Mucosa of stomach (tissue), 1 donor: ENCODE measurements at regions not wholly inside any gene's neighbourhood (a gene's known extent, or its start where the extent isn't known, plus 50 kb on each side); places are given as distances from the start of the nearest gene placed in this dataset.
"Not testable (repeated sequence)": the region's sequence is repeated elsewhere in the genome, so short reads cannot be mapped to it uniquely, and the experiment has no call there.

Experiments used
- H3K27me3 ChIP-seq: one replicate; pipeline ENCODE4 v1.7.0; 2013; ENCODE audit warnings: mild to moderate bottlenecking, low read length; ENCODE audit not compliant: control insufficient read depth, insufficient read depth
- H3K36me3 ChIP-seq: one replicate; pipeline ENCODE4 v1.7.0; 2013; ENCODE audit warnings: low read length; ENCODE audit not compliant: control insufficient read depth, insufficient read depth
- H3K4me1 ChIP-seq: one replicate; pipeline ENCODE4 v1.7.0; 2013; ENCODE audit warnings: mild to moderate bottlenecking, low read length; ENCODE audit not compliant: control insufficient read depth, insufficient read depth
- H3K4me3 ChIP-seq: one replicate; pipeline ENCODE4 v1.7.0; 2013; ENCODE audit warnings: low read length
- H3K9ac ChIP-seq: one replicate; pipeline ENCODE4 v1.7.0; 2013; ENCODE audit warnings: mild to moderate bottlenecking, low read length, moderate library complexity
- H3K9me3 ChIP-seq: one replicate; pipeline ENCODE4 v1.7.0; 2013; ENCODE audit warnings: mild to moderate bottlenecking, low read length, moderate library complexity; ENCODE audit not compliant: control insufficient read depth
- donor health status: Pancreatic carcinoma.

DNA sequence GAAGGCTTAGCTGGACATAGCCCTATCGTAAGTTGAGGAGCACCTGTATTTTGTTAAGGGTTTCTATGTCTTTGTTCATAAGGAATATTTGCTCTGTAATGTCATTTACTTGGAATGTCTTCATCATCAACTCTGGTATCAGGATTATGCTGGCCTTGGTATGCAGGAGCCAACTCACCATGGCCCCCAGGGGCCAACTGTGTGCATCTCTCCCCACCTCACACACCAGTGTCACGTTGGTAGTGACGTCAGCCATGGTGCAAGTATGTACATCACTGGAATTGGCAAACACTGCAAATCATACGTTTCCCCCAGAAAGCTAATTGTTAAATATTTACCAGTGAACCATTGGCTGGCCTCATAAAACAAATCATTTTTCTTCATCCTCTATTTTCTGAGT lies 70.8 kb downstream of the YTHDF1 start:
- Histone ChIP-seq H3K9me3 (no peaks in the 10 kb centered on the region), H3K27me3 (no peaks in the 10 kb centered on the region), H3K4me3 (no peak overlapping the region), H3K9ac (no peak overlapping the region), H3K4me1 (no peaks in the 10 kb centered on the region), H3K36me3 (no peaks in the 10 kb centered on the region)

DNA sequence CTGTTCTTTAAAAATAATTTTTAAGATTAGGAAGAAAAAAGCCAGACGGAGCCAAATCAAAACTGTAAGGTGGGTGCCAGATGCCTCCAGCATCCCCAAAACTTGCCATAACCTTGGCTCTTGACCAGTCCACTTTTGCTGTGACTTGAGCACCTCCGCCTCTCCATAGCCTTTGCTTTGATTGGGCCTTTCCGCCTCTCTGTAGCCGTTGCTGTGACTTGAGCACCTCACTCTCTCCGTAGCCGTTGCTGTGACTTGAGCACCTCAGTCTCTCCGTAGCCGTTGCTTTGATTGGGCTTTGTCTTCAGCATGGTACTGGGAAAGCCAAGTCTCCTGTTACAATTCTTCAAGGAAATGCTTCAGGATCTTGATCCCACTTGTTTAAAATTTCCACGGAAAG lies 73.0 kb downstream of the YTHDF1 start:
- Histone ChIP-seq H3K4me1 (no peaks in the 10 kb centered on the region), H3K4me3 (no peak overlapping the region), H3K9ac (no peak overlapping the region), H3K9me3 (no peaks in the 10 kb centered on the region), H3K36me3 (no peaks in the 10 kb centered on the region), H3K27me3 (peaks cover 2% of the 10 kb centered on the region)

DNA sequence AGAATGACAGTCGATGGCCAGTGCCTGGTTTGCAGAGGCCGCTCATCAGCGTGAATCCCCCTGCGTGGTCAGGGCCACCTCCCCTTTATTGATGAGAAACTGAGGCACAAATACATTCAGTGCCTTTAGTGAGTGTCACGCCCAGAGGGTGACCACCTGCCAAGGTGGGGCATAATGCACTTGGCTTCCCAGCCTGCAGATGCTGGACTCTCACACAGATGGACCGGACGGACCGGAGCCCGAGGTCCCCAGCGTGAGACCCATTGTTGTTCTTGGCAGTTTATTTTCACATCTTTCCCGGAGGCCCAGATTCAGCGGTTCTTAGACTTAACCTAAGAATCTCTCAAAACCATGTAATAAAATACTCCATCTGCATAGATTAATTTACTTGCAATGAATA lies 74.4 kb downstream of the YTHDF1 start:
- peaks cover 4% of the 10 kb centered on the region for H3K27me3 ChIP-seq
- H3K9ac ChIP-seq: no peak overlapping the region
- H3K9me3 ChIP-seq: no peaks in the 10 kb centered on the region
- no peaks in the 10 kb centered on the region for H3K36me3 ChIP-seq
- no peaks in the 10 kb centered on the region for H3K4me1 ChIP-seq
- no peak overlapping the region for H3K4me3 ChIP-seq

- Histone ChIP-seq H3K36me3 (no peaks in the 10 kb centered on the region), H3K4me1 (no peaks in the 10 kb centered on the region), H3K4me3 (no peak overlapping the region), H3K9ac (no peak overlapping the region), H3K27me3 (peaks cover 4% of the 10 kb centered on the region), H3K9me3 (no peaks in the 10 kb centered on the region)
These were observed 75.2 kb downstream of the YTHDF1 start for GRCh38 chr20:63140514-63141433.

DNA sequence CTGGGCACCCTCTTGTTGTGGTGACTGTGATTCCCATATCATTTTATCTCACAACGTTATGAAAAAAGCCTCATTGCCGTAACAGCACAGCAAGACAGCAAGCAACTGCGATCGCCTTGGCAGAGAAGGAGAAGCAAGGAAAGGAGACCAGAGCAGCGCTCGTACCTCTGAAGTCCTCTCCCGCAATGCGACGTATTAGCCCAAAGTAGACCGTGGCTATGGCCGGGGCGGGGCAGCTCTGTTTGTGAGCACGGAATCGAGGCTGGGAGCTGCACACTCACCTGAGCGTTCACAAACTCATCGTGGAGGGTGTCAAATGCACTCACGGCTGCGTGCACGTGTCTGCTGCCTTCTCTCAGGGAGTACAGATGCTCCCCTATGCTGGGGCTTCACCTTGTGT lies 76.1 kb downstream of the YTHDF1 start:
- Histone ChIP-seq H3K9me3 (no peaks in the 10 kb centered on the region), H3K9ac (no peak overlapping the region), H3K4me3 (no peak overlapping the region), H3K4me1 (no peaks in the 10 kb centered on the region), H3K36me3 (no peaks in the 10 kb centered on the region), H3K27me3 (peaks cover 4% of the 10 kb centered on the region)

GRCh38 chr20:63139356-63139755 lies 76.6 kb downstream of the YTHDF1 start:
- no peaks in the 10 kb centered on the region for H3K4me1 ChIP-seq
- no peak overlapping the region for H3K4me3 ChIP-seq
- no peak overlapping the region for H3K9ac ChIP-seq
- H3K36me3 ChIP-seq: no peaks in the 10 kb centered on the region
- no peaks in the 10 kb centered on the region for H3K9me3 ChIP-seq
- H3K27me3 ChIP-seq: peaks cover 4% of the 10 kb centered on the region

DNA sequence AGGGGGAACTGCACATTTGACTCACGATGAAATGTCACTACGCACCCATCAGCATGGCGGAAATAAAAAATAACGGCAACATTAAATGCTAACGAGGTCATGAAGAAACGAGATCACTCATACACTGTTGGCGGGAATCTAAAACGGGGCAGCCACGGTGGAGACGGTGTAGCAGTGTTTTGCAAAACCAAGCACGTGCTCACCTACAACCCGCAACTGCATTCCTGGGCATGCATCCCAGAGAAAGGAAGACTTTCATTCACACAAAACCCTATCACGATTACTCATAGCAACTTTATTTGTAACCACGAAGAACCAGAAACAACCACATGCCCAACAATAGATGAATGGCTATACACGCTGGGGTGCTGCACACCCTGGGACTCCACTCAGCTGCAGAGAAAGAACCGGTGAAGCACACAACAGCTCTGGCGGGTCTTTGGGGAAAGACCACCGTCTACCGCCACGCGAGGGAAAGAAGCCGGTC lies 77.0 kb downstream of the YTHDF1 start:
- H3K27me3 ChIP-seq: peaks cover 4% of the 10 kb centered on the region
- no peaks in the 10 kb centered on the region for H3K36me3 ChIP-seq
- no peaks in the 10 kb centered on the region for H3K4me1 ChIP-seq
- no peak overlapping the region for H3K9ac ChIP-seq
- H3K4me3 ChIP-seq: no peak overlapping the region
- H3K9me3 ChIP-seq: no peaks in the 10 kb centered on the region

DNA sequence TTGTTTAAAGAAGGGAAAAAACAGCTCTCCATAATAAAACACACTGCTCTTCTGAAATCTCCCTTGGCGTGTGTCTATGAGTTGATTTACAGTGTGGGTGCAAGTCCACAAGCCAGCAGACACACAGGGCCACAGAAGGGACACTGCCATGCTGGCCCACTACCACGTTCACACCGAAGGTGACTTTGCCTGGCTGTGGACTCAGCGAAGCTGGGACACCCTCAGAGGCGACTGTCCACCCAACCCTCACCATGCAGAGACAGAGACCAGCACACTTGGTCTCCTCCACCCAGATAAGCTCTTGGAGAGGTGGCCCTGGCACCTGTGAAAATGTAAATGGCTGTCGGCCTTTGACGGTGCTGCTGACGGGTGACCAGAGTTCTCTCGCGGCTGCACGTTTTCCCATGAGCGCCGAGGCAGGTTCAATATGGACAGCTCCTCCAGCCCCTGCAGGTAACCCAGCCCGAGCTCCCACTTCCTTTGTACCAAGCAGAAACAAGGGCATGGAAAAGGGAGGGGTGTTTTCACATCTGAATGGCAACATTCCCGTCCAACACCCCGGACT lies 78.0 kb downstream of the YTHDF1 start:
- Histone ChIP-seq H3K9ac (no peak overlapping the region), H3K9me3 (no peaks in the 10 kb centered on the region)

DNA sequence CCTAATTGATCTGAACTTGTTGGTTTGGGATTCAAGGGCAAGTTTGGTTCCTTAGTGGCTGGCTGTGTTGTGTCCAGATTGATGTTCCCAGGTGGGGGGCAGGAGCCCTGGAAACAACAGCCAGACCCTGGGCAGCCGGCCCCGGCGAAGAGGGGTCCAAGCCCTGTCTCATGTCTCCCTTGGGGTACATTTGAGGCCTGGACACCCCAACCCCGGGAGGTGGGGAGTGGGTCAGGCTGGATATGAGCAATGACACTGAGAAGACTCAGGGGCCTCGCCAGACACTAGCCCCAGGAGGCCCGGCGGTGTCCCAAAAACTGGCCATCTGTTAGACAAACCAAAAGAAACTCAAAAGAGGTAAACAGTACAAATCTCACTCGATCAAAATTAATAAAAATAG lies 79.6 kb downstream of the YTHDF1 start:
- H3K4me1 ChIP-seq: no peaks in the 10 kb centered on the region
- peaks cover 9% of the 10 kb centered on the region for H3K27me3 ChIP-seq
- no peaks in the 10 kb centered on the region for H3K9me3 ChIP-seq
- H3K4me3 ChIP-seq: no peak overlapping the region
- H3K9ac ChIP-seq: no peak overlapping the region
- H3K36me3 ChIP-seq: no peaks in the 10 kb centered on the region

More for the DNA sequence above, 78.0 kb downstream of the YTHDF1 start:
- Histone ChIP-seq H3K27me3 (peaks cover 7% of the 10 kb centered on the region), H3K36me3 (no peaks in the 10 kb centered on the region), H3K4me3 (no peak overlapping the region), H3K4me1 (no peaks in the 10 kb centered on the region)

DNA sequence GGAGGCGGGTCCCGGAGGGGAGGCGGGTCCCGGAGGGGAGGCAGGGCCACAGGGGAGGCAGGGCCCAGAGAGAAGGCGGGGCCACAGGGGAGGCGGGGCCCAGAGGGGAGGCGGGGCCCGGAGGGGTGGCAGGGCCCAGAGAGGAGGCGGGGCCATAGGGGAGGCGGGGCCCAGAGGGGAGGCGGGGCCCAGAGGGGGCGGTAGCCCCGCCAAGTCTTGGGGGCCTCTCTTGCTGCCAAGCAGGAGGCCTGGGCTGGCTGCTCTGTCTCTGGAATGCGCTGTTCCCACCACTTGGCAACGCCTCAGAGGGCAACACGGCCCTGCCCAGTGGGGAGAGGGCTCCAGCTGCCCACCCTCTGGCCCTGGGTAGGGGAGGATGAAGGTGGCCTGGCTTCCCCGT lies 80.5 kb downstream of the YTHDF1 start:
- no peak overlapping the region for H3K9ac ChIP-seq
- H3K27me3 ChIP-seq: peaks cover 16% of the 10 kb centered on the region
- H3K36me3 ChIP-seq: no peaks in the 10 kb centered on the region
- no peaks in the 10 kb centered on the region for H3K9me3 ChIP-seq
- no peaks in the 10 kb centered on the region for H3K4me1 ChIP-seq
- no peak overlapping the region for H3K4me3 ChIP-seq

DNA sequence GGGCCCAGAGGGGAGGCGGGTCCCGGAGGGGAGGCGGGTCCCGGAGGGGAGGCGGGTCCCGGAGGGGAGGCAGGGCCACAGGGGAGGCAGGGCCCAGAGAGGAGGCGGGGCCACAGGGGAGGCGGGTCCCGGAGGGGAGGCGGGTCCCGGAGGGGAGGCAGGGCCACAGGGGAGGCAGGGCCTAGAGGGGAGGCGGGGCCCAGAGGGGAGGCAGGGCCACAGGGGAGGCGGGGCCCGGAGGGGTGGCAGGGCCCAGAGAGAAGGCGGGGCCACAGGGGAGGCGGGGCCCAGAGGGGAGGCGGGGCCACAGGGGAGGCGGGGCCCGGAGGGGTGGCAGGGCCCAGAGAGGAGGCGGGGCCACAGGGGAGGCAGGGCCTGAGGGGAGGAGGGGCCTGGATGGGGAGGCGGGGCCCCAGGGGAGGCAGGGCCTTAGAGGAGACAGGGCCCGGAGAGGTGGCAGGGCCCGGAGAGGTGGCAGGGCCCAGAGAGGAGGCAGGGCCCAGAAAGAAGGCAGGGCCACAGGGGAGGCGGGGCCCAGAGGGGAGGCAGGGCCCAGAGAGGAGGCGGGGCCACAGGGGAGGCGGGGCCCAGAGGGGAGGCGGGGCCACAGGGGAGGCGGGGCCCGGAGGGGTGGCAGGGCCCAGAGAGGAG lies 81.1 kb downstream of the YTHDF1 start:
- H3K4me1 ChIP-seq, H3K4me3 ChIP-seq, H3K9ac ChIP-seq, H3K36me3 ChIP-seq, H3K9me3 ChIP-seq: not testable (repeated sequence)
- peaks cover 19% of the 10 kb centered on the region for H3K27me3 ChIP-seq

DNA sequence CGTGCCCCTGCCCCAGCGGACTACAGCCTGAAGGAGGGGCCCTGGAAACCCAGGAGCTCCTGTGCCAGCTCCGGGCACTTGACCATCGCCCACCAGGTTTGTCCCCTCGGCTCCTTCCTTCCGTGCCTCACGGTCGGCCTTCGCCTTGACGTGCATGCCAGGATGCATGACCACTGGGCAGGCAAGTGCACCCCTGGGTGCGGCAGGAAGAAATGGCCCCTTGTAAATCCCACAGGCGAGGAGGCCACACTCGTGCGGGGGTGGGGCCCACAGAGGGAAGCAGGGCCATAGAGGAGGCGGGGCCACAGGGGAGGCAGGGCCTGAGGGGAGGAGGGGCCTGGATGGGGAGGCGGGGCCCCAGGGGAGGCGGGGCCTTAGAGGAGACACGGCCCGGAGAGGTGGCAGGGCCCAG lies 81.7 kb downstream of the YTHDF1 start:
- no peak overlapping the region for H3K4me3 ChIP-seq
- no peak overlapping the region for H3K9ac ChIP-seq
- no peaks in the 10 kb centered on the region for H3K9me3 ChIP-seq
- H3K36me3 ChIP-seq: no peaks in the 10 kb centered on the region
- peaks cover 21% of the 10 kb centered on the region for H3K27me3 ChIP-seq
- no peaks in the 10 kb centered on the region for H3K4me1 ChIP-seq
